A549 (cell line): ENCODE measurements at regions not wholly inside any gene's neighbourhood (a gene's known extent, or its start where the extent isn't known, plus 50 kb on each side); places are given as distances from the start of the nearest gene placed in this dataset.

Experiments used
- ATAC-seq, 2 experiments: fragments of 200-7000 bp in 1 of 2; fragments of >200 bp in 1 of 2; cut with Nextera tagmentation in 1 of 2; cut with Tn5 transposase in 1 of 2; 3 replicates each; pipeline versions ENCODE4 v1.8.0 to v1.9.1; 2018 to 2020; ENCODE audit warnings: mild to moderate bottlenecking in 1 of 2, moderate library complexity in 1 of 2
- CTCF ChIA-PET: fragments of 300-600 bp; sonication (Branson Sonifier 250); formaldehyde crosslinking; extraction: SDS; loops from one replicate; lab custom pipeline; 2021; ENCODE audit warnings: antibody characterized with exemption, inconsistent platforms; lab: Yijun Ruan, JAX
- POLR2A ChIA-PET: fragments of 350-600 bp; formaldehyde crosslinking; extraction: SDS; loops from one replicate; lab custom pipeline; 2021; ENCODE audit warnings: antibody characterized with exemption, inconsistent platforms; lab: Yijun Ruan, JAX
- DNase-seq, 2 experiments: peaks; one replicate each; pipeline versions ENCODE4 v3.0.0 to v3.0.0-alpha.2; 2011 to 2016; ENCODE audit warnings: low read depth in 1 of 2, low spot score in 1 of 2
- FAIRE-seq: peaks from 2 replicates; lab custom pipeline; 2011; peaks lifted over from hg19 to GRCh38; lab: Jason Lieb, UNC
- H3K27ac ChIP-seq, 2 experiments: fragments of >200 bp; sonication (Bioruptor Twin); formaldehyde crosslinking; 3 replicates each; pipeline ENCODE4 v1.5.1; 2016 to 2017
- H3K4me1 ChIP-seq: fragments of >200 bp; sonication (Bioruptor Twin); formaldehyde crosslinking; 3 replicates; pipeline ENCODE4 v1.6.1; 2016
- H3K4me2 ChIP-seq: fragments of >200 bp; sonication (Bioruptor Twin); formaldehyde crosslinking; 3 replicates; pipeline ENCODE4 v1.6.1; 2016
- H3K4me3 ChIP-seq: fragments of >200 bp; sonication (Bioruptor Twin); formaldehyde crosslinking; 3 replicates; pipeline ENCODE4 v1.5.1; 2016
- H3K9me3 ChIP-seq: fragments of >200 bp; sonication (Bioruptor Twin); formaldehyde crosslinking; 3 replicates; pipeline ENCODE4 v1.6.1; 2016
- CHD2 ChIP-seq: fragments of 150-350 bp; IDR thresholded peaks from 2 replicates; pipeline ENCODE4 v1.6.1; 2014; ENCODE audit warnings: low read length; ENCODE audit not compliant: partially characterized antibody
- EHMT2 ChIP-seq: fragments of 200-600 bp; sonication (generic); IDR thresholded peaks from 2 replicates; pipeline ENCODE4 v1.6.1; 2016; ENCODE audit warnings: antibody characterized with exemption, low read depth, mild to moderate bottlenecking, moderate library complexity
- FOSL2 ChIP-seq, 2 experiments: fragments of 450-650 bp in 1 of 2; fragments of >200 bp in 1 of 2; sonication (Bioruptor Twin) in 1 of 2; formaldehyde crosslinking; IDR thresholded peaks; 2 replicates each; pipeline versions ENCODE4 v1.5.0 to v1.6.1; 2016 to 2020; ENCODE audit warnings: mild to moderate bottlenecking in 1 of 2, moderate library complexity in 1 of 2
- HOXA7 ChIP-seq: fragments of 250-450 bp; sonication (Bioruptor Pico); IDR thresholded peaks from 2 replicates; pipeline ENCODE4 v1.5.0; 2020; ENCODE audit warnings: mild to moderate bottlenecking, moderate library complexity
- HOXB5 ChIP-seq: fragments of 250-450 bp; sonication (Bioruptor Pico); IDR thresholded peaks from 2 replicates; pipeline ENCODE4 v1.5.0; 2020; ENCODE audit warnings: mild to moderate bottlenecking, moderate library complexity
- JUN ChIP-seq, 2 experiments: fragments of >200 bp; sonication (Bioruptor Twin); formaldehyde crosslinking; IDR thresholded peaks; 2 replicates in 1 of 2; 3 replicates in 1 of 2; pipeline ENCODE4 v1.6.1; 2016 to 2017
- JUNB ChIP-seq: fragments of >200 bp; sonication (Bioruptor Twin); formaldehyde crosslinking; IDR thresholded peaks from 2 replicates; pipeline ENCODE4 v1.6.1; 2016
- KDM5A ChIP-seq: fragments of 200-600 bp; sonication (generic); IDR thresholded peaks from 2 replicates; pipeline ENCODE4 v1.6.1; 2016; ENCODE audit warnings: antibody characterized with exemption, mild to moderate bottlenecking
- NFE2L2 ChIP-seq: fragments of 150-350 bp; conservative IDR thresholded peaks from 2 replicates; pipeline ENCODE4 v1.6.1; 2014; ENCODE audit warnings: low read length
- NPAS2 ChIP-seq: fragments of 250-450 bp; sonication (Bioruptor Pico); IDR thresholded peaks from 2 replicates; pipeline ENCODE4 v1.8.0; 2022; ENCODE audit warnings: mild to moderate bottlenecking, moderate library complexity, borderline replicate concordance
- NR3C1 ChIP-seq: fragments of >200 bp; sonication (Bioruptor Twin); formaldehyde crosslinking; IDR thresholded peaks from 3 replicates; pipeline ENCODE4 v1.6.1; 2017
- POLR2AphosphoS2 ChIP-seq: conservative IDR thresholded peaks from 2 replicates; pipeline ENCODE4 v1.6.1; 2012; ENCODE audit warnings: low read length, improper control_type of control experiment, inconsistent platforms
- RAD21 ChIP-seq, 2 experiments: fragments of >200 bp in 1 of 2; sonication (Bioruptor Twin) in 1 of 2; formaldehyde crosslinking in 1 of 2; IDR thresholded peaks in 1 of 2; conservative IDR thresholded peaks in 1 of 2; 2 replicates in 1 of 2; 3 replicates in 1 of 2; pipeline ENCODE4 v1.6.1; 2012 to 2018; ENCODE audit warnings: inconsistent platforms in 1 of 2
- RARB ChIP-seq: fragments of 250-450 bp; sonication (Bioruptor Pico); IDR thresholded peaks from 2 replicates; pipeline ENCODE4 v1.8.0; 2021; ENCODE audit warnings: mild to moderate bottlenecking, moderate library complexity
- RFX5 ChIP-seq: fragments of 450-650 bp; IDR thresholded peaks from 2 replicates; pipeline ENCODE4 v1.7.1; 2014; ENCODE audit warnings: antibody characterized with exemption, mild to moderate bottlenecking, moderate library complexity
- SREBF2 ChIP-seq: fragments of 450-650 bp; IDR thresholded peaks from 2 replicates; pipeline ENCODE4 v1.6.1; 2014; ENCODE audit warnings: mild to moderate bottlenecking, moderate library complexity
- ZNF302 ChIP-seq: fragments of 250-450 bp; sonication (Bioruptor Pico); IDR thresholded peaks from 2 replicates; pipeline ENCODE4 v1.9.0; 2021; ENCODE audit warnings: inconsistent platforms, mild to moderate bottlenecking, moderate library complexity
- ZSCAN20 ChIP-seq: fragments of 250-450 bp; sonication (Bioruptor Pico); IDR thresholded peaks from 2 replicates; pipeline ENCODE4 v1.8.0; 2022; ENCODE audit warnings: mild to moderate bottlenecking, moderate library complexity
- WGBS: methylation state at CpG from one replicate; pipeline ENCODE4 v1.1.6; 2017; ENCODE audit errors: missing lambda C conversion rate; 5-methylcytosine and 5-hydroxymethylcytosine counted together
- TF ChIP-seq, protein P1 (sequence below): IDR thresholded peaks from 2 replicates; pipeline ENCODE4 v1.6.1; 2012
- TF ChIP-seq, protein P2 (sequence below): fragments of >200 bp; sonication (Bioruptor Twin); formaldehyde crosslinking; IDR thresholded peaks from 3 replicates; pipeline ENCODE4 v1.6.1; 2016
- TF ChIP-seq, protein P3 (sequence below): IDR thresholded peaks from 2 replicates; pipeline ENCODE4 v1.6.1; 2012
- TF ChIP-seq, protein P4 (sequence below): fragments of 250-450 bp; sonication (Bioruptor Pico); IDR thresholded peaks from 2 replicates; pipeline ENCODE4 v1.5.0; 2021; ENCODE audit warnings: mild to moderate bottlenecking, moderate library complexity, borderline replicate concordance
- TF ChIP-seq, protein P5 (sequence below): IDR thresholded peaks from 2 replicates; pipeline ENCODE4 v1.6.1; 2012; ENCODE audit warnings: low read depth, borderline replicate concordance
- TF ChIP-seq, protein P6 (sequence below): fragments of >200 bp; sonication (Bioruptor Twin); formaldehyde crosslinking; IDR thresholded peaks from 3 replicates; pipeline ENCODE4 v1.5.1; 2016

DNA sequence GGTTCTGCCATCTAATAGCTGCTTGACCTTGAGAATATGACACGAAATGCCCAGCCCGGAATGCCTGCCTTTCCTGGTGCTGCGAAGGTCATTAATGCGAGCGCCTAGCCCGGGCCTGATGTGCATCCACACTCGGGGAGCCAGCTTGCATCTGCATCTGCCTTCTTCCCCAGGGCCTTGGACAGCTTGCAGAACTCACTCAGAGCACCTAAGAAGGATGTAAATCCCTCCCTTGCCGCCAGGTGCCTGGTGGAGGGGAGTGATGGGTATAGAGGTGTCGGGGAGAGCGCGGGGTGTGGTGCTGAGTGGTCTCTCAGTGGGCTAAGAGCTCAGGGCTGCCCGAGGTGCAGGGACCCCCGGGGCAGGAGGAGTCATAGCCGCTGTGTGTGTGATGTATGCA is 127.2 kb downstream of the MRPL36 start:
- Histone ChIP-seq H3K4me3 (no peak overlapping the region), H3K4me2 (no peak overlapping the region), H3K9me3 (no peaks in the 10 kb centered on the region; the same call in 2 of the 3 replicates), H3K27ac (no peak overlapping the region), H3K4me1 (no peaks in the 10 kb centered on the region)
- ATAC-seq: peak; percentile 7 to 56; a peak in 3 of 6 replicates
- WGBS: 54% methylated on average over 14 of the region's 14 CpGs
- FAIRE-seq: no peak
- ChIA-PET CTCF (interaction anchor here (1.1 to 1.6 kb wide), 3 partner anchors 17 to 91 kb away, joined by 5 to 6 read pairs (median 5); no protein-coding TSS in a partner anchor), POLR2A (no interaction called here)
- DNase-seq: no peak
- TF ChIP-seq JUNB (no peak), NFE2L2 (no peak), JUN (IDR thresholded peaks at IDR 0.05) (no peak)
- TF ChIP-seq, protein P1, sequence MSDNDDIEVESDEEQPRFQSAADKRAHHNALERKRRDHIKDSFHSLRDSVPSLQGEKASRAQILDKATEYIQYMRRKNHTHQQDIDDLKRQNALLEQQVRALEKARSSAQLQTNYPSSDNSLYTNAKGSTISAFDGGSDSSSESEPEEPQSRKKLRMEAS: no peak

DNA sequence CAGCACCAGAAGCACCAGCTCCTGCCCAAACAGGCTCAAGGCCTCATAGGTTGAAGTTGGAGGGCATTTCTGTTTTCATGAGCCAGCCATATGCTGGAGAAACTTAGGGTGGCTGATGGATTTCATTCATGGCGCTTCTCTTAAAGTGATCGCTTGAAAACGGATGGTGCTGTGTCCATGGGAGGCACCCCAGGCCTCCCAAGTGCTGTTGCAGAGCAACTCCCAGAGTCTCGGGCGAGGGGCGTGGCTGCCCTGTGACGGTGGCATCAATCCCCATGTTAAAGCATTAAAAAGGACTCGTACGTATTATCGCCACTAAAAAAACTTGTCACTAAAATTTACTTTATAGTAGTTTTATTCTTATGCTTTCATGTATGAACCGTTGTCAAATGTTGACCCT is 128.3 kb downstream of the MRPL36 start:
- WGBS: 62% methylated on average over 11 of the region's 11 CpGs
- ChIA-PET CTCF (interaction anchor here (0.9 to 1.6 kb wide), 3 partner anchors 14 to 92 kb away, joined by 3 to 5 read pairs (median 5); no protein-coding TSS in a partner anchor), POLR2A (no interaction called here)
- Histone ChIP-seq H3K4me3 (no peak overlapping the region), H3K9me3 (no peaks in the 10 kb centered on the region), H3K27ac (no peak overlapping the region), H3K4me2 (no peak overlapping the region), H3K4me1 (peaks cover 4% of the 10 kb centered on the region; the same call in 2 of the 3 replicates)
- ATAC-seq: no peak
- no peak for DNase-seq
- FAIRE-seq: no peak
- TF ChIP-seq RAD21 (conservative IDR thresholded peaks at IDR 0.05 in 1 of 2, IDR thresholded peaks at IDR 0.05 in 1 of 2) (no peak), NPAS2 (CRISPR knock-in tag) (no peak), KDM5A (no peak), RFX5 (no peak), ZSCAN20 (CRISPR knock-in tag) (no peak), POLR2AphosphoS2 (no peak), HOXA7 (no peak), ZNF302 (CRISPR knock-in tag) (no peak), FOSL2 (IDR thresholded peaks at IDR 0.05) (no peak), FOSL2 (CRISPR knock-in tag; IDR thresholded peaks at IDR 0.05) (no peak), HOXB5 (CRISPR knock-in tag) (no peak), EHMT2 (no peak)
- TF ChIP-seq, protein P2, sequence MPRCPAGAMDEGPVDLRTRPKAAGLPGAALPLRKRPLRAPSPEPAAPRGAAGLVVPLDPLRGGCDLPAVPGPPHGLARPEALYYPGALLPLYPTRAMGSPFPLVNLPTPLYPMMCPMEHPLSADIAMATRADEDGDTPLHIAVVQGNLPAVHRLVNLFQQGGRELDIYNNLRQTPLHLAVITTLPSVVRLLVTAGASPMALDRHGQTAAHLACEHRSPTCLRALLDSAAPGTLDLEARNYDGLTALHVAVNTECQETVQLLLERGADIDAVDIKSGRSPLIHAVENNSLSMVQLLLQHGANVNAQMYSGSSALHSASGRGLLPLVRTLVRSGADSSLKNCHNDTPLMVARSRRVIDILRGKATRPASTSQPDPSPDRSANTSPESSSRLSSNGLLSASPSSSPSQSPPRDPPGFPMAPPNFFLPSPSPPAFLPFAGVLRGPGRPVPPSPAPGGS: no peak
- TF ChIP-seq, protein P3, sequence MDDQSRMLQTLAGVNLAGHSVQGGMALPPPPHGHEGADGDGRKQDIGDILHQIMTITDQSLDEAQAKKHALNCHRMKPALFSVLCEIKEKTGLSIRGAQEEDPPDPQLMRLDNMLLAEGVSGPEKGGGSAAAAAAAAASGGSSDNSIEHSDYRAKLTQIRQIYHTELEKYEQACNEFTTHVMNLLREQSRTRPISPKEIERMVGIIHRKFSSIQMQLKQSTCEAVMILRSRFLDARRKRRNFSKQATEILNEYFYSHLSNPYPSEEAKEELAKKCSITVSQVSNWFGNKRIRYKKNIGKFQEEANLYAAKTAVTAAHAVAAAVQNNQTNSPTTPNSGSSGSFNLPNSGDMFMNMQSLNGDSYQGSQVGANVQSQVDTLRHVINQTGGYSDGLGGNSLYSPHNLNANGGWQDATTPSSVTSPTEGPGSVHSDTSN: no peak
- TF ChIP-seq, protein P4, sequence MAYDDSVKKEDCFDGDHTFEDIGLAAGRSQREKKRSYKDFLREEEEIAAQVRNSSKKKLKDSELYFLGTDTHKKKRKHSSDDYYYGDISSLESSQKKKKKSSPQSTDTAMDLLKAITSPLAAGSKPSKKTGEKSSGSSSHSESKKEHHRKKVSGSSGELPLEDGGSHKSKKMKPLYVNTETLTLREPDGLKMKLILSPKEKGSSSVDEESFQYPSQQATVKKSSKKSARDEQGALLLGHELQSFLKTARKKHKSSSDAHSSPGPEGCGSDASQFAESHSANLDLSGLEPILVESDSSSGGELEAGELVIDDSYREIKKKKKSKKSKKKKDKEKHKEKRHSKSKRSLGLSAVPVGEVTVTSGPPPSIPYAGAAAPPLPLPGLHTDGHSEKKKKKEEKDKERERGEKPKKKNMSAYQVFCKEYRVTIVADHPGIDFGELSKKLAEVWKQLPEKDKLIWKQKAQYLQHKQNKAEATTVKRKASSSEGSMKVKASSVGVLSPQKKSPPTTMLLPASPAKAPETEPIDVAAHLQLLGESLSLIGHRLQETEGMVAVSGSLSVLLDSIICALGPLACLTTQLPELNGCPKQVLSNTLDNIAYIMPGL (CRISPR knock-in tag): no peak

DNA sequence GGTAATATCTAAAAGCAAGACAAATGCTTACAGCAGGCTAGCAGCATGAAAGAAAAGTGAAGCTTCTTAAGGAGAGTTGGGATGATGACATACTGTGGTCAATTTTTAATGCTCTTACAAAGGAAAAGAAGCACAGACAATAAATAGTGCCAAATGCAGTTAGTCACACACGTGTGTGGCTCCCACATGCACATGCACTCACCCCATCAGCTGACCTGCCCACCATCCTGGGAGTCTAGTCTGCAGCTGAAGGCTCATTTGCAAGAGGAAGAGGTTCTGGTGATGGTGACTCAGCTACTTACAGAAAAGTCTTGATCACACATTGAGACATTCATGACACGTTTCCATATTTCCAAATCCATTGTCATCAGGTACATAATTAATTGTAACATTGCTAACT is 129.3 kb downstream of the MRPL36 start:
- H3K4me3 ChIP-seq: no peak overlapping the region
- no peaks in the 10 kb centered on the region for H3K9me3 ChIP-seq
- 5% methylated on average over 2 of the region's 2 CpGs for WGBS
- no peak for DNase-seq
- H3K4me1 ChIP-seq: peaks cover 4% of the 10 kb centered on the region; the same call in 2 of the 3 replicates
- ChIA-PET POLR2A (no interaction called here), CTCF (interaction anchor here (0.8 to 1.6 kb wide), 2 partner anchors 25 to 369 kb away, joined by 3 to 5 read pairs; no protein-coding TSS in a partner anchor)
- no peak overlapping the region for H3K4me2 ChIP-seq
- no peak for ATAC-seq
- TF ChIP-seq CHD2 (no peak), NR3C1 (no peak), JUNB (no peak), SREBF2 (no peak), EHMT2 (no peak), RARB (CRISPR knock-in tag) (no peak)
- TF ChIP-seq, protein P5, sequence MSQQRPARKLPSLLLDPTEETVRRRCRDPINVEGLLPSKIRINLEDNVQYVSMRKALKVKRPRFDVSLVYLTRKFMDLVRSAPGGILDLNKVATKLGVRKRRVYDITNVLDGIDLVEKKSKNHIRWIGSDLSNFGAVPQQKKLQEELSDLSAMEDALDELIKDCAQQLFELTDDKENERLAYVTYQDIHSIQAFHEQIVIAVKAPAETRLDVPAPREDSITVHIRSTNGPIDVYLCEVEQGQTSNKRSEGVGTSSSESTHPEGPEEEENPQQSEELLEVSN: no peak
- TF ChIP-seq, protein P6, sequence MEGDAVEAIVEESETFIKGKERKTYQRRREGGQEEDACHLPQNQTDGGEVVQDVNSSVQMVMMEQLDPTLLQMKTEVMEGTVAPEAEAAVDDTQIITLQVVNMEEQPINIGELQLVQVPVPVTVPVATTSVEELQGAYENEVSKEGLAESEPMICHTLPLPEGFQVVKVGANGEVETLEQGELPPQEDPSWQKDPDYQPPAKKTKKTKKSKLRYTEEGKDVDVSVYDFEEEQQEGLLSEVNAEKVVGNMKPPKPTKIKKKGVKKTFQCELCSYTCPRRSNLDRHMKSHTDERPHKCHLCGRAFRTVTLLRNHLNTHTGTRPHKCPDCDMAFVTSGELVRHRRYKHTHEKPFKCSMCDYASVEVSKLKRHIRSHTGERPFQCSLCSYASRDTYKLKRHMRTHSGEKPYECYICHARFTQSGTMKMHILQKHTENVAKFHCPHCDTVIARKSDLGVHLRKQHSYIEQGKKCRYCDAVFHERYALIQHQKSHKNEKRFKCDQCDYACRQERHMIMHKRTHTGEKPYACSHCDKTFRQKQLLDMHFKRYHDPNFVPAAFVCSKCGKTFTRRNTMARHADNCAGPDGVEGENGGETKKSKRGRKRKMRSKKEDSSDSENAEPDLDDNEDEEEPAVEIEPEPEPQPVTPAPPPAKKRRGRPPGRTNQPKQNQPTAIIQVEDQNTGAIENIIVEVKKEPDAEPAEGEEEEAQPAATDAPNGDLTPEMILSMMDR: no peak
- TF ChIP-seq, all 56 proteins: peak for 0
- FAIRE-seq: no peak
- H3K27ac ChIP-seq: no peak overlapping the region
